HEK293 (cell line): ENCODE measurements at regions not wholly inside any gene's neighbourhood (a gene's known extent, or its start where the extent isn't known, plus 50 kb on each side); places are given as distances from the start of the nearest gene placed in this dataset.
"Not testable (repeated sequence)": the region's sequence is repeated elsewhere in the genome, so short reads cannot be mapped to it uniquely, and the experiment has no call there.

ENCODE experiments used
- CTCF ChIA-PET: fragments of 350-600 bp; formaldehyde crosslinking; extraction: SDS; loops from one replicate; lab custom pipeline; 2021; ENCODE audit warnings: antibody characterized with exemption; lab: Yijun Ruan, JAX
- POLR2A ChIA-PET: fragments of 300-600 bp; formaldehyde crosslinking; extraction: SDS; loops from one replicate; lab custom pipeline; 2020; ENCODE audit warnings: antibody characterized with exemption, inconsistent platforms; lab: Yijun Ruan, JAX
- H3K27ac ChIP-seq: fragments of 200-500 bp; sonication (Bioruptor generic); 2 replicates; pipeline ENCODE4 v1.5.1; 2014; ENCODE audit warnings: low read depth, low read length, control low read depth, inconsistent platforms; ENCODE audit errors: extremely low read depth
- H3K36me3 ChIP-seq, 2 experiments: fragments of 200-500 bp in 1 of 2; sonication (Bioruptor generic) in 1 of 2; 1 replicate in 1 of 2; 2 replicates in 1 of 2; pipeline ENCODE4 v1.5.1; 2014 to 2017; ENCODE audit warnings: inconsistent platforms in 2 of 2, low read length in 2 of 2; ENCODE audit not compliant: control insufficient read depth in 2 of 2, insufficient read depth in 1 of 2
- H3K4me1 ChIP-seq: fragments of 200-500 bp; sonication (Bioruptor generic); 2 replicates; pipeline ENCODE4 v1.5.1; 2014; ENCODE audit warnings: mild to moderate bottlenecking, low read length, inconsistent platforms; ENCODE audit not compliant: control insufficient read depth, insufficient read depth
- H3K4me3 ChIP-seq: 2 replicates; pipeline ENCODE4 v1.5.1; 2011; ENCODE audit warnings: low read depth, mild to moderate bottlenecking, control low read depth, low read length, moderate library complexity
- H3K9me3 ChIP-seq: fragments of 200-500 bp; sonication (Bioruptor generic); 2 replicates; pipeline ENCODE4 v1.5.1; 2014; ENCODE audit warnings: low read depth, low read length, inconsistent platforms; ENCODE audit not compliant: control insufficient read depth, insufficient read depth
- ELK4 ChIP-seq: IDR thresholded peaks from 2 replicates; pipeline ENCODE4 v1.6.1; 2011; ENCODE audit warnings: mild to moderate bottlenecking, low read depth, low read length, borderline replicate concordance
- GLIS1 ChIP-seq: fragments of 450-650 bp; formaldehyde crosslinking; IDR thresholded peaks from 2 replicates; pipeline ENCODE4 v1.5.1; 2016; ENCODE audit warnings: missing biosample characterization, missing genetic modification characterization
- SETDB1 ChIP-seq: IDR thresholded peaks from one replicate; pipeline ENCODE4 v1.6.1; 2017; ENCODE audit warnings: mild to moderate bottlenecking, low read length, moderate library complexity, mixed read lengths; ENCODE audit not compliant: insufficient read length
- YY2 ChIP-seq: fragments of 450-650 bp; formaldehyde crosslinking; IDR thresholded peaks from 2 replicates; pipeline ENCODE4 v1.5.1; 2016; ENCODE audit warnings: missing biosample characterization, missing genetic modification characterization
- ZBTB10 ChIP-seq: fragments of 450-650 bp; formaldehyde crosslinking; IDR thresholded peaks from 2 replicates; pipeline ENCODE4 v1.5.1; 2016; ENCODE audit warnings: missing biosample characterization, missing genetic modification characterization
- ZFP37 ChIP-seq: fragments of 450-650 bp; formaldehyde crosslinking; IDR thresholded peaks from 2 replicates; pipeline ENCODE4 v1.5.1; 2016; ENCODE audit warnings: missing biosample characterization, missing genetic modification characterization
- ZNF2 ChIP-seq: fragments of 450-650 bp; formaldehyde crosslinking; IDR thresholded peaks from 2 replicates; pipeline ENCODE4 v1.5.1; 2016; ENCODE audit warnings: missing biosample characterization, missing genetic modification characterization
- ZNF292 ChIP-seq: fragments of 450-650 bp; formaldehyde crosslinking; IDR thresholded peaks from 2 replicates; pipeline ENCODE4 v1.5.1; 2016; ENCODE audit warnings: low read depth, missing biosample characterization, missing genetic modification characterization, borderline replicate concordance
- ZNF354C ChIP-seq: fragments of 450-650 bp; formaldehyde crosslinking; IDR thresholded peaks from 2 replicates; pipeline ENCODE4 v1.5.1; 2016; ENCODE audit warnings: missing biosample characterization, missing genetic modification characterization, low read depth, borderline replicate concordance
- ZNF394 ChIP-seq: fragments of 450-650 bp; formaldehyde crosslinking; IDR thresholded peaks from 2 replicates; pipeline ENCODE4 v1.5.1; 2016; ENCODE audit warnings: missing biosample characterization, missing genetic modification characterization, mild to moderate bottlenecking, moderate library complexity, borderline replicate concordance
- ZNF48 ChIP-seq: fragments of 450-650 bp; formaldehyde crosslinking; IDR thresholded peaks from 2 replicates; pipeline ENCODE4 v1.5.1; 2016; ENCODE audit warnings: missing biosample characterization, missing genetic modification characterization
- ZNF514 ChIP-seq: fragments of 450-650 bp; formaldehyde crosslinking; IDR thresholded peaks from 2 replicates; pipeline ENCODE4 v1.5.1; 2016; ENCODE audit warnings: missing biosample characterization, missing genetic modification characterization
- ZNF596 ChIP-seq: fragments of 450-650 bp; IDR thresholded peaks from 2 replicates; pipeline ENCODE4 v1.5.0; 2018; ENCODE audit warnings: missing biosample characterization, mild to moderate bottlenecking, missing genetic modification characterization, moderate library complexity
- ZSCAN23 ChIP-seq: fragments of 450-650 bp; formaldehyde crosslinking; IDR thresholded peaks from 2 replicates; pipeline ENCODE4 v1.5.1; 2016; ENCODE audit warnings: missing biosample characterization, missing genetic modification characterization
- ZSCAN30 ChIP-seq: fragments of 450-650 bp; IDR thresholded peaks from 2 replicates; pipeline ENCODE4 v1.5.1; 2018; ENCODE audit warnings: missing biosample characterization, mild to moderate bottlenecking, missing genetic modification characterization, moderate library complexity
- TF ChIP-seq, protein P1 (sequence below): fragments of 450-650 bp; formaldehyde crosslinking; IDR thresholded peaks from 2 replicates; pipeline ENCODE4 v1.5.1; 2016; ENCODE audit warnings: missing biosample characterization, missing genetic modification characterization

GRCh38 chr4:72842323-72842722 is 227.2 kb downstream of the COX18 start (continued):
- TF ChIP-seq ZNF394 (tag by site-specific recombination) (no peak), ZSCAN30 (no peak), ZBTB10 (tag by site-specific recombination) (no peak), ZNF596 (tag by site-specific recombination) (no peak)

DNA sequence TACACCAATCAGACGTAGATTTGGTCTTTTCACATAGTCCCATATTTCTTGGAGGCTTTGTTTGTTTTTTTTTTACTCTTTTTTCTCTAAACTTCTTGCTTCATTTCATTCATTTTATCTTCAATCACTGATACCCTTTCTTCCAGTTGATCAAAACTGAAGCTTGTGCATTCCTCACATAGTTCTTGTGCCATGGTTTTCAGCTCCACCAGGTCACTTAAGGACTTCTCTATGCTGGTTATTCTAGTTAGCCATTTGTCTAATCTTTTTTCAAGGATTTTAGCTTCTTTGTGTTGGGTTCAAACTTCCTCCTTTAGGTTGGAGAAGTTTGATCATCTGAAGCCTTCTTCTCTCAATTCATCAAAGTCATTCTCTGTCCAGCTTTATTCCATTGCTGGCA is 229.3 kb downstream of the COX18 start:
- CTCF ChIA-PET, H3K4me3 ChIP-seq, H3K27ac ChIP-seq, POLR2A ChIA-PET, H3K36me3 ChIP-seq, H3K4me1 ChIP-seq, H3K9me3 ChIP-seq: not testable (repeated sequence)

GRCh38 chr4:72828864-72829263 is 240.7 kb downstream of the COX18 start:
- H3K9me3 ChIP-seq = no peaks in the 10 kb centered on the region
- no peak overlapping the region for H3K4me3 ChIP-seq
- H3K4me1 ChIP-seq = no peaks in the 10 kb centered on the region
- ChIA-PET POLR2A (no interaction called here), CTCF (no interaction called here)
- TF ChIP-seq ZFP37 = no peak
- no peaks in the 10 kb centered on the region for H3K36me3 ChIP-seq
- H3K27ac ChIP-seq = no peak overlapping the region

DNA sequence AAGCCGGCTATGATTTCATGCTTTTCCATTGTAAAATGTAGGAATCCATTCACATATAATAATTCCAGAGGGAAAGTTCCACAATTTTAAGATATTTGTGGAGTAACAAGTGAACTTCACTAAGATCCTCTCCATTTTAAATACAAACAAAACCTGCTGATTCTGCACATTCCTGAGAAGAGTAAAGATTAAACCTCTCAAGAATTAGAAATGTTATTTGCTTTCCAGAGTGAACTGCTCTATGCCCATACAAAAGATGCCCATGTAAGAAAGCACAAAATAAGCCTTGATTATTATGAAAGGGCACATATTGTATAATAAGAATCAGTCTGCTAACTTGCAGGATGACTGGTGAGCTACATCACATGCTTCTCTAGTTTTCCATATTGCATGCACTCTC is 241.5 kb downstream of the COX18 start:
- no peaks in the 10 kb centered on the region for H3K36me3 ChIP-seq
- H3K4me3 ChIP-seq = no peak overlapping the region
- POLR2A ChIA-PET = no interaction called here
- H3K27ac ChIP-seq = no peak overlapping the region
- TF ChIP-seq ZNF354C (no peak), ZNF292 (tag by site-specific recombination) (no peak), ELK4 (no peak), ZSCAN23 (no peak), ZNF2 (no peak), YY2 (no peak), ZNF514 (tag by site-specific recombination) (no peak), GLIS1 (no peak), ZNF48 (tag by site-specific recombination) (no peak), SETDB1 (no peak)
- TF ChIP-seq, protein P1, sequence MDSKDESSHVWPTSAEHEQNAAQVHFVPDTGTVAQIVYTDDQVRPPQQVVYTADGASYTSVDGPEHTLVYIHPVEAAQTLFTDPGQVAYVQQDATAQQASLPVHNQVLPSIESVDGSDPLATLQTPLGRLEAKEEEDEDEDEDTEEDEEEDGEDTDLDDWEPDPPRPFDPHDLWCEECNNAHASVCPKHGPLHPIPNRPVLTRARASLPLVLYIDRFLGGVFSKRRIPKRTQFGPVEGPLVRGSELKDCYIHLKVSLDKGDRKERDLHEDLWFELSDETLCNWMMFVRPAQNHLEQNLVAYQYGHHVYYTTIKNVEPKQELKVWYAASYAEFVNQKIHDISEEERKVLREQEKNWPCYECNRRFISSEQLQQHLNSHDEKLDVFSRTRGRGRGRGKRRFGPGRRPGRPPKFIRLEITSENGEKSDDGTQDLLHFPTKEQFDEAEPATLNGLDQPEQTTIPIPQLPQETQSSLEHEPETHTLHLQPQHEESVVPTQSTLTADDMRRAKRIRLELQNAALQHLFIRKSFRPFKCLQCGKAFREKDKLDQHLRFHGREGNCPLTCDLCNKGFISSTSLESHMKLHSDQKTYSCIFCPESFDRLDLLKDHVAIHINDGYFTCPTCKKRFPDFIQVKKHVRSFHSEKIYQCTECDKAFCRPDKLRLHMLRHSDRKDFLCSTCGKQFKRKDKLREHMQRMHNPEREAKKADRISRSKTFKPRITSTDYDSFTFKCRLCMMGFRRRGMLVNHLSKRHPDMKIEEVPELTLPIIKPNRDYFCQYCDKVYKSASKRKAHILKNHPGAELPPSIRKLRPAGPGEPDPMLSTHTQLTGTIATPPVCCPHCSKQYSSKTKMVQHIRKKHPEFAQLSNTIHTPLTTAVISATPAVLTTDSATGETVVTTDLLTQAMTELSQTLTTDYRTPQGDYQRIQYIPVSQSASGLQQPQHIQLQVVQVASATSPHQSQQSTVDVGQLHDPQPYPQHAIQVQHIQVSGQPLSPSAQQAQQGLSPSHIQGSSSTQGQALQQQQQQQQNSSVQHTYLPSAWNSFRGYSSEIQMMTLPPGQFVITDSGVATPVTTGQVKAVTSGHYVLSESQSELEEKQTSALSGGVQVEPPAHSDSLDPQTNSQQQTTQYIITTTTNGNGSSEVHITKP = no peak
- H3K9me3 ChIP-seq = no peaks in the 10 kb centered on the region
- CTCF ChIA-PET = no interaction called here
- no peaks in the 10 kb centered on the region for H3K4me1 ChIP-seq
